CD4-positive, alpha-beta T cell treated with Interleukin-15 for 4 hours (primary cell): ENCODE measurements at regions not wholly inside any gene's neighbourhood (a gene's known extent, or its start where the extent isn't known, plus 50 kb on each side); places are given as distances from the start of the nearest gene placed in this dataset.
A peak's percentile ranks its signal among the peaks of the same experiment; 100 is the strongest.

Experiments used
- DNase-seq: peaks from one replicate; pipeline ENCODE4 v3.0.0-alpha.2; 2020; ENCODE audit warnings: low spot score

GRCh38 chr14:104387022-104388010 lies 192.2 kb upstream of the C14orf180 start:
- no peak for DNase-seq

GRCh38 chr14:104388011-104388521 lies 191.5 kb upstream of the C14orf180 start:
- DNase-seq: no peak

DNA sequence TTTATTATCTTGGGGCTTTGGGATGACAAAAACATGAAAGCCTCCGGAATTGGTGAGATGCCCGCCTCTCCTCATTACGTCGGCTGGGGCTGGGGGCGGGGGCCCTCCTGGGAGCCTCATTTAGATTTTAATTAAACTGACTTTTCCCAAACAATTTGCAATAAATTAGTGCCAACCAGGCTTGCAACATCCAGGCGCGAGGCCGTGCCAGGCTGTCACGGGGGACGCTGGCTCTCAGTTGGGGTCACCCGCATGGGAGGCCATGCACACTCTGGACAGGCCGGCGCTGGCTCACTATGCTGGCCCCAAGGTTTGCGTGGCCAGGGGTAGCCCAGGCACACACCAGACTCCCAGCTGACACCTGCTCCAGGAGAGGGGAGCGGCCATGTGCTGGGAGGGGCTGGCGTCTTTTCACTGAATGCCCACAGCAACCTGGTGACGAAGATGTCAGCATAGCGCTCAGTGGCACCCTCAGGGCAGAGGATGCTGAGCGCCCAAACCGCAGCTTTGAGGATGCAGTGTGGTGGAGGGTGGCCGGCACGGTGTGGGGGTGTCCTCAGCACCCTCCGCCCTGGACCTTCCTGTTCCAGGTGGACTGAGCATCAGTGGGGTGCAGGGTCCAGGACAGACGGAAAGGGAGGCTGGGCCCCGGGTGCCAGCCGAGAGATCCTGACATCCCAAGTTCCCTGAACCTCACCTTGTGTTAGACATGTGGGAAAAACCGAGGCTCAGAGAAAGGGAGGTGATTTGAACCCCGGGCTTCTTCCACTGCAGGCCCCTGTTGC lies 190.8 kb upstream of the C14orf180 start:
- no peak for DNase-seq

GRCh38 chr14:104389326-104390220 lies 190.0 kb upstream of the C14orf180 start:
- DNase-seq: peak; percentile 20

DNA sequence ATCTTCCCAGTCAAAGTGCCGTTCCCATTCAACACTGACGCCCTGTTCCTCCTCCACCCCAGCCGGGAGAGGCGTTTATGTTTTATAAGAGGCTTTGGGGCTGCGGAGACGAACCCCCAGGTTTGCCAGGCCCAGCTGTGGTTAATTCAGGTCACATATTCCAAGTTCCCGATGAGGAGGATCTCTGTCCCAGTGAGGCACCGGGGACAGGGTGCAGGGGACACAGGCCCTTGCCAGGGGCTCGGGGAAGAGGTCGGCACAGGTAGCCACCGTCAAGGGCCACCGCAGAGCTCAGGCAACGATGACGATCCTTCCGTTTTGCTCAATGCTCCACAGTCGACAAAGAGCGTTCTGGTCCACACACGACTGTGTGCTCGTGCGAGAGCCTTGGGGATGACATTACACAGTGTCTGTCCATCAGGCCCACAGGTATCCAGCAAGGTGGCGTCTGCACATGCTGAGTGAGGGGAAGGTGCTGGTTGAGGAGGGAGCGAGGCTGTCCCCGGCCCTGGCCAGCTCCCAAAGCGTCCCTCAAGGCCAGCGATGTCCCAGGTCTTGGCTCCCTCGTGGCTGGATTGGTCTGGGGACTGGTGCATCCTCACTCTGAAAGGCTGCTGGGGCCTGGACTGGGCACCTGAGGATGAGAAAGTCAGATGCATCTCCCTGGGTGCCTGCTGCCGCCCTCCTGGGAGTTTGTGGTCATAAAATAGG lies 189.2 kb upstream of the C14orf180 start:
- no peak for DNase-seq

- DNase-seq: no peak
Observed at GRCh38 chr14:104390941-104391901, 188.3 kb upstream of the C14orf180 start.

GRCh38 chr14:104392001-104392395 lies 187.6 kb upstream of the C14orf180 start:
- peak; percentile 15 for DNase-seq

DNA sequence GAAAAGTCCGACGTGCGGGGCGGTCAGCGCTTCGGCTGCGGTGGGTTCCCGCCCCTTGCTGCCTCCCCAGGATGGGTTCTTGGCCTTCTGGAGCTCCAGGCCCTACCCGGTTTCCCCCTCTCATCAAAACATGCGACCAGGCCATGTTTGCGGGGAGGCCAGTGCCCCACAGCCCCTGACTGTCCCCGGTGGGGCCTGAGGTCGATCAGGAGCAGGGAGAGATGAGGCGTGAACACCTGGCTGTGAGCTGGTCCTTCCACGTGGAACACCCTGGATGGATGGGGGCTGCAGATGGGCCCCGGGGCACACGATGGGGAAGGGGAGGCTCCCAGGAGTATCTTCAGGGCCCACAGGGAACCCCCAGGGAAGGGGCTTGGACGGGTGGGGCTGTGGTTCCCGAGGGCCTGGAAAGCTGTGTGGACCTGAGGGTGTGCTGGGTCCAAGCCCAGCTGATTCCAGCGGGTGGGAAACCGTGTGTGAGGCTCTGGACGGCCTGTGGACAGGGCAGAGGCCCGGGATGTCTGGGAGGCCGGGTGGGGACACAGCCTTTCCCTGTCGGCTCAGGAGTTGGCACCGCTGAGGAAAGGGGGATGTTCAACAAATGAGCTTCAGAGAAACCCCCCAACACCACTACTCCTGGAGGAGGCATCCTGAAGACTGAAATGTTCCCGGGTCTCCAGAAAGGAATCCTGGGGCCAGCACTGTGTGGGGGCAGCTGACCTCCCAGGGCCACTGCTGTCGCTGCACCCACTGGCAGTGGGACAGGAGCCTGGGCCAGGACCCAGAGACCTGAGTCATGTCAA lies 187.0 kb upstream of the C14orf180 start:
- DNase-seq: no peak

DNA sequence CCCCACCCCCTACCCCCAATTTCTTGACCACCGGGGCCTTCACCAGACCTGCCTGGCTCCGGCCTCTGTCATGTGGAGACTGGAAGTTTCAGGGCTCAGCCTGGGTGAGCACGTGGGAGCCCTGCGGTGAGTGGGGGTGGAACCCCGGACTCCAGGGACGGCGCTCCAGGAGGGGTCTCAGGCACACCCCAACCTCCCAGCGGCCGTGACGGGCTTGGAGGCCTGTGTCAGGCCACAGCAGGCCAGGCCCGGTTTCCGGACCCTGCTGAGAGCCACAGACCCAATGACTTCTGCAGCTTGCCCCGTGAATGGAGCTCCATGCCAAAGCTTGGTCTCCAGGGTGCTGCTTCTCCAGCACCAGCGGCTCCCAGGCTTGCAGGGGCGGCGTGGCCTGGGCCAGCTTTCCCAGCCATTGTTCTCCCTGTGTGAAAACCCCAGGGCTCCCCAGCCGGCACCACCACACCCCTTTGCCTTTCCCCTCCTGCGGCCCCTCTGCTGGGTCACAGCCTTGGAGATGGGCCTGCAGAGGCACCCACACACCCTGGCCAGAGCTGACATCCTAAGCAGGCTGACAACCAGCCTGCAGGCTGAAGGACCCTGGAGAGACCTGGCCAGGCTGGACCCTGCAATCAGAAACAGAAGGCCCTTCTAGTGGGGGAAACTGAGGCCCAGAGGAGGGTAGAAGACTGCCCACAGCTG lies 186.2 kb upstream of the C14orf180 start:
- no peak for DNase-seq

DNA sequence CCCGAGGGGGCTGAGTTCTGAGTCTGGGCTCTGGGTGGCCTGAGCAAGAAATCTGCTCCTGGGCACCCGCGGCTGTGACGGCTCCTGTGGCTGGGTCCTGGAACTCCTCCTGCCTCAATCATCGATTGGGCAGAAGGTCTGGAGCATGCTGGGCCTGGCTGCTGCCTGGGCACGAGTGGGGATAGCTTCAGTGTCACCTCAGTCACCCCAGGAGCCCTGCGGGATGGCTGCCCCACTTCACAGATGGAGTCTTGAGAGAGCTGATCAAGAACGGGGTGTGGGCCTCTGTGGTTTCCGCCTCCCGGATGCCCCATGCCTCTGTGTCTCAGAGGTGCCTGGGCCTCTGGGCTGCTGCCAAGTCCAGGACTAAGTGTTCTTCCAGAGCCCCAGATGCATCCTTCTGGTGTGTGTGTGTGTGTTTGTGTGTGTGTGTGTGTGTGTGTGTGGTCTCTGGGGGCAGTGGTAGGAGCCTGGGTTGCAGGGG lies 185.6 kb upstream of the C14orf180 start:
- peak; percentile 76 for DNase-seq

DNA sequence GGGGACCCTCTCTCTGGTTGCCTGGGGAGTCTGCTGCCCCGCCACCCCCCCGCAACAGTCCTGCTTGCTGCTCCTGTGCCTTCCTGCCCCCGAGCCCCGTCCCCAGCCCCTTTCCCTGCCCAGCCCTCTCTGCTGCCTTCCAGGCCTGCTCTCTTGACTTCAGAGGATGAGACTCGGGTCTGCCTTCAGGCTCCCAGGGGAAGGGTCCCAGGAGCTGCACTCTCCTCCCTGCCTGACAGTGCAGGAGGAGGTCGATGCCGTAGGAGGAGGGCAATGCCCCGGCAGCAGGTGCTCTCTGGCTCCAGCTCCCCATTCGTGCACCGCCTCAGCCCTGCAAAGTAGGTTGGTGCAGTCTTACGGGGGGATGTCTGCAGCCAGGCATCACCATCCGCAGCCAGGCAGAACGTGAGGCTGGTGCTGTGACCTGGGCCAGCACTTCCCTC lies 185.1 kb upstream of the C14orf180 start:
- no peak for DNase-seq

GRCh38 chr14:104395276-104395675 lies 184.3 kb upstream of the C14orf180 start:
- DNase-seq: peak; percentile 2

GRCh38 chr14:104395941-104396681 lies 183.5 kb upstream of the C14orf180 start:
- DNase-seq: no peak

DNA sequence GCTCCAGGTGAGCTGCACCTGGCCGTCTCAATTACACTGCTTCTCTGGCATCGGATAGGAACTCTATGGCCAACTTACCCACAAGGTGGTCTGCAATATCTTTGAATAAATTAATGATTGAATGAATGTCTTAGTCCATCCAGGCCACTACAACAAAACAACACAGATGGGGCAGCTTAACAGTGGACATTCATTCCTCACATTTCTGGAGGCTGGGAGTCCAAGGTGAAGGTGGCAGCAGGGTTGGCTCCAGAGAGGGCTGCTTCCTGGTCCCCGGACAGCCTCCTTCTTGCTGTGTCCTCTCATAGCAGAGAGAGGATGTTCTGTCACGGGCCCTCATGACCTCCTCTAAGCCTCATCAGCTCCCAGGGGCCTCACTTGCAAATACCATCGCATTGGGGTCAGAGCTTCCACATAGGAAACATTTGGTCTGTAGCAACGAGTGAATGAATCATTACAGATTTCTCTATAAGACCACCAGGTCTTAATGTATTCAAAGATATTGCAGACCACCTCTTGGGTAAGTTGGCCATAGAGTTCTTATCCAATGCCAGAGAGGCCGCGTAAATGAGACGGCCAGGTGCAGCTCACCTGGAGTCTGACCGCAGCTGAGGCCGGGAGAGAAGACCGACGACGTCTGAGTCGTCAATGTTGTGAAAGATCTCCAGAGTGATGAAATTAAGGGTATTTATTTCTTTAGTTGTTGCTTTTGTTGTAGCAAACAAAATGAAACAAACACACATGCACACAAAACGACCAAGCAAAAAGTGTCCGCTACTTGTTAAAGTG lies 182.7 kb upstream of the C14orf180 start:
- DNase-seq: no peak

- DNase-seq: no peak
Observed at GRCh38 chr14:104397956-104398355, 181.6 kb upstream of the C14orf180 start.

- no peak for DNase-seq
Observed at GRCh38 chr14:104398656-104399055, 180.9 kb upstream of the C14orf180 start.
